Medulla oblongata (tissue), 1 donor: ENCODE measurements at regions not wholly inside any gene's neighbourhood (a gene's known extent, or its start where the extent isn't known, plus 50 kb on each side); places are given as distances from the start of the nearest gene placed in this dataset.

ENCODE experiments used
- DNase-seq: peaks from one replicate; pipeline ENCODE4 v3.0.0-alpha.2; 2015; ENCODE audit errors: extremely low spot score

- DNase-seq: peak; percentile 62
Observed at GRCh38 chr3:124177071-124177470, 185.1 kb upstream of the ROPN1 start.

GRCh38 chr3:124178531-124178930 is 186.6 kb upstream of the ROPN1 start:
- no peak for DNase-seq

- no peak for DNase-seq
Observed at GRCh38 chr3:124200407-124200806, 208.5 kb upstream of the ROPN1 start.

GRCh38 chr3:124201226-124201625 is 209.3 kb upstream of the ROPN1 start:
- DNase-seq: peak; percentile 52

GRCh38 chr3:124201786-124202185 is 209.9 kb upstream of the ROPN1 start:
- DNase-seq: no peak

GRCh38 chr3:124202754-124203153 is 210.8 kb upstream of the ROPN1 start:
- DNase-seq: peak; percentile 72

GRCh38 chr3:124203292-124203691 is 211.4 kb upstream of the ROPN1 start:
- no peak for DNase-seq

- no peak for DNase-seq
Observed at GRCh38 chr3:124206225-124207055, 214.5 kb upstream of the ROPN1 start.

GRCh38 chr3:124207077-124207476 is 215.2 kb upstream of the ROPN1 start:
- no peak for DNase-seq

- DNase-seq: no peak
Observed at GRCh38 chr3:124207873-124208485, 216.1 kb upstream of the ROPN1 start.

- DNase-seq: no peak
Observed at GRCh38 chr3:124209426-124209825, 217.5 kb upstream of the ROPN1 start.

GRCh38 chr3:124210899-124211298 is 219.0 kb upstream of the ROPN1 start:
- no peak for DNase-seq

GRCh38 chr3:124213641-124214040 is 221.7 kb upstream of the ROPN1 start:
- DNase-seq: no peak

GRCh38 chr3:124217542-124217941 is 225.6 kb upstream of the ROPN1 start:
- peak; percentile 30 for DNase-seq

GRCh38 chr3:124221422-124221821 is 229.5 kb upstream of the ROPN1 start:
- no peak for DNase-seq

- no peak for DNase-seq
Observed at GRCh38 chr3:124223853-124224252, 231.9 kb upstream of the ROPN1 start.

- no peak for DNase-seq
Observed at GRCh38 chr3:124227150-124227630, 235.3 kb upstream of the ROPN1 start.

- DNase-seq: no peak
Observed at GRCh38 chr3:124229420-124229819, 237.5 kb upstream of the ROPN1 start.

GRCh38 chr3:124229836-124230235 is 237.9 kb upstream of the ROPN1 start:
- DNase-seq: no peak

GRCh38 chr3:124230432-124230831 is 238.5 kb upstream of the ROPN1 start:
- DNase-seq: peak; percentile 7

- DNase-seq: peak; percentile 42
Observed at GRCh38 chr3:124230998-124231397, 239.1 kb upstream of the ROPN1 start.

- DNase-seq: no peak
Observed at GRCh38 chr3:124234852-124235252, 242.9 kb upstream of the ROPN1 start.

- no peak for DNase-seq
Observed at GRCh38 chr3:124235446-124235845, 243.5 kb upstream of the ROPN1 start.
